ENCODE measurements at regions not wholly inside any gene's neighbourhood (a gene's known extent, or its start where the extent isn't known, plus 50 kb on each side); places are given as distances from the start of the nearest gene placed in this dataset.

DNA sequence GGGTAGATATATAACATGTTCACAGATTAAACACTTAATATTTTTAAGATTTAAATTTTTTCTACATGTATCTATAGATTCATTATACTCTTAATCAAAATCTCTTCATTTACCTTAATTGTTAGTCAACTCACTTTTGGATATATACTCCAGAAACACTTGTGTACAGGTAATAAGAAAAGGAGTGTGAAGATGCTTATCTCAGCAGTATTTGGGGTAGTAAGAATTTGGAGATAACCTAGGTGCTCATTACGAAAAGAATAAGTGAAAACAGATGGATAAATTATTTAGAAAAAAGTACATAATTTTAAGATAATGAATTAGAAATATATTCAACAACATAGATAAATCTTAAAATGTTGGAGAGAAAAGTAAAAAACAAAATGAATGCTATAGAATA is 226.5 kb upstream of the PLSCR5 start (continued):
- TF ChIP-seq ZNF462 (CRISPR knock-in tag; IDR thresholded peaks at IDR 0.05) (no peak), POLR2AphosphoS5 (IDR thresholded peaks at IDR 0.05; ENCODE audit: low read depth) (no peak), ZNF114 (CRISPR knock-in tag; IDR thresholded peaks at IDR 0.05) (no peak), CTCF (conservative IDR thresholded peaks at IDR 0.05; ENCODE audit: low read depth in 2 of 2) (no peak)

DNA sequence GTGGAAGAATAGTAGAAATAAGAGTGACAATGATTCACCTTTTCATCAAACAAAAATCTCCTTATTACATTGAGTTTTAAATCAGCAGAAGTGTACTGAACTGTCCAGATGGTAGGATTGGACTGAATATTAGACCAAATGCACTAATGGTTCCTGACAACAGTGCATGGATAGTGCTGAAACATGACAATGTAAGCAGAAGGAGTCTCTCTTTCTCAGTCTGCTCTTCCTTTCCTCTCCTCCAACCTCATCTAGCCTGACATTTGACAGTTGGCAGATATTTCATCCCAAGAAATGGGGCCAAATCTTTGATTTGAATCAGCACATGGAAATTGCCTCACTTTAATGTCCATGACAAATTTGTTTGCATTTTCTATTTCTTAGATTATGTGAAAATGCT is 225.1 kb upstream of the PLSCR5 start:
- DNase-seq (ENCODE audit: low spot score) (no peak), ATAC-seq (no peak)
- no peaks in the 10 kb centered on the region for H3K4me1 ChIP-seq (ENCODE audit: insufficient read depth)
- no peaks in the 10 kb centered on the region for H3K9me3 Mint-ChIP-seq
- no peaks in the 10 kb centered on the region; the same call in 2 of the 3 replicates for H3K4me1 Mint-ChIP-seq
- no peak overlapping the region for H3K27ac Mint-ChIP-seq
- H3K36me3 Mint-ChIP-seq (ENCODE audit: low read depth), result no peaks in the 10 kb centered on the region
- H4K20me1 ChIP-seq (replicated peaks; ENCODE audit: insufficient read depth), result no peaks in the 10 kb centered on the region
- H3K27me3 Mint-ChIP-seq (ENCODE audit: insufficient read depth, low read depth, poor library complexity), result no peaks in the 10 kb centered on the region
- no peak overlapping the region for H2AFZ ChIP-seq
- no peaks in the 10 kb centered on the region for H3F3A ChIP-seq (replicated peaks; ENCODE audit: low read depth)
- H3K79me2 ChIP-seq (replicated peaks; ENCODE audit: insufficient read depth), result no peaks in the 10 kb centered on the region
- H3K27me3 ChIP-seq (ENCODE audit: insufficient read depth), result no peaks in the 10 kb centered on the region
- no peaks in the 10 kb centered on the region for H3K36me3 ChIP-seq (ENCODE audit: insufficient read depth)
- H3K9me2 ChIP-seq (ENCODE audit: insufficient read depth), result no peaks in the 10 kb centered on the region
- no peak overlapping the region for H3K4me3 Mint-ChIP-seq
- no peak overlapping the region for H3K27ac ChIP-seq (ENCODE audit: low read depth)
- no peak overlapping the region for H3K4me3 ChIP-seq
- TF ChIP-seq EZH2phosphoT487 (IDR thresholded peaks at IDR 0.05; ENCODE audit: unreplicated experiment) (no peak), NANOG (IDR thresholded peaks at IDR 0.05; ENCODE audit: borderline replicate concordance) (no peak)
- TF ChIP-seq, protein P1, sequence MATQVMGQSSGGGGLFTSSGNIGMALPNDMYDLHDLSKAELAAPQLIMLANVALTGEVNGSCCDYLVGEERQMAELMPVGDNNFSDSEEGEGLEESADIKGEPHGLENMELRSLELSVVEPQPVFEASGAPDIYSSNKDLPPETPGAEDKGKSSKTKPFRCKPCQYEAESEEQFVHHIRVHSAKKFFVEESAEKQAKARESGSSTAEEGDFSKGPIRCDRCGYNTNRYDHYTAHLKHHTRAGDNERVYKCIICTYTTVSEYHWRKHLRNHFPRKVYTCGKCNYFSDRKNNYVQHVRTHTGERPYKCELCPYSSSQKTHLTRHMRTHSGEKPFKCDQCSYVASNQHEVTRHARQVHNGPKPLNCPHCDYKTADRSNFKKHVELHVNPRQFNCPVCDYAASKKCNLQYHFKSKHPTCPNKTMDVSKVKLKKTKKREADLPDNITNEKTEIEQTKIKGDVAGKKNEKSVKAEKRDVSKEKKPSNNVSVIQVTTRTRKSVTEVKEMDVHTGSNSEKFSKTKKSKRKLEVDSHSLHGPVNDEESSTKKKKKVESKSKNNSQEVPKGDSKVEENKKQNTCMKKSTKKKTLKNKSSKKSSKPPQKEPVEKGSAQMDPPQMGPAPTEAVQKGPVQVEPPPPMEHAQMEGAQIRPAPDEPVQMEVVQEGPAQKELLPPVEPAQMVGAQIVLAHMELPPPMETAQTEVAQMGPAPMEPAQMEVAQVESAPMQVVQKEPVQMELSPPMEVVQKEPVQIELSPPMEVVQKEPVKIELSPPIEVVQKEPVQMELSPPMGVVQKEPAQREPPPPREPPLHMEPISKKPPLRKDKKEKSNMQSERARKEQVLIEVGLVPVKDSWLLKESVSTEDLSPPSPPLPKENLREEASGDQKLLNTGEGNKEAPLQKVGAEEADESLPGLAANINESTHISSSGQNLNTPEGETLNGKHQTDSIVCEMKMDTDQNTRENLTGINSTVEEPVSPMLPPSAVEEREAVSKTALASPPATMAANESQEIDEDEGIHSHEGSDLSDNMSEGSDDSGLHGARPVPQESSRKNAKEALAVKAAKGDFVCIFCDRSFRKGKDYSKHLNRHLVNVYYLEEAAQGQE (IDR thresholded peaks at IDR 0.05; ENCODE audit: unreplicated experiment), result no peak
- no peak overlapping the region for H3K4me2 ChIP-seq
